ENCODE measurements at regions not wholly inside any gene's neighbourhood (a gene's known extent, or its start where the extent isn't known, plus 50 kb on each side); places are given as distances from the start of the nearest gene placed in this dataset.

GRCh38 chr6:27126815-27127537, 120.5 kb upstream of the PRSS16 start (continued):
- TF ChIP-seq ZNF749 (CRISPR knock-in tag; IDR thresholded peaks at IDR 0.05; ENCODE audit: borderline replicate concordance) (no peak), ZNF230 (CRISPR knock-in tag; IDR thresholded peaks at IDR 0.05) (no peak), HOXA5 (CRISPR knock-in tag; IDR thresholded peaks at IDR 0.05) (peak; percentile 83; the same call in 1 of the 2 replicates), ZNF605 (CRISPR knock-in tag; IDR thresholded peaks at IDR 0.05) (no peak), SIX4 (CRISPR knock-in tag; IDR thresholded peaks at IDR 0.05) (0 out of 2 replicates have a peak, but pooled peaks have one; percentile 37), THAP8 (CRISPR knock-in tag; IDR thresholded peaks at IDR 0.05; ENCODE audit: borderline replicate concordance) (no peak), HCFC1 (IDR thresholded peaks at IDR 0.05; ENCODE audit: low read depth, low read length) (no peak), ZNF616 (CRISPR knock-in tag; IDR thresholded peaks at IDR 0.05; ENCODE audit: low read depth) (no peak), SMAD3 (CRISPR knock-in tag; IDR thresholded peaks at IDR 0.05) (peak; percentile 77; the same call in 1 of the 2 replicates), ZC3H13 (CRISPR knock-in tag; IDR thresholded peaks at IDR 0.05) (no peak), CCAR2 (optimal IDR thresholded peaks at IDR 0.05; ENCODE audit: low read depth, low read length) (peak; percentile 55), ARNTL (CRISPR knock-in tag; IDR thresholded peaks at IDR 0.05) (0 out of 2 replicates have a peak, but pooled peaks have one; percentile 42), ARID4A (CRISPR knock-in tag; IDR thresholded peaks at IDR 0.05; ENCODE audit: borderline replicate concordance) (peak; percentile 46; the same call in 1 of the 2 replicates), ZFP41 (CRISPR knock-in tag; IDR thresholded peaks at IDR 0.05; ENCODE audit: borderline replicate concordance) (no peak), ZBTB39 (CRISPR knock-in tag; IDR thresholded peaks at IDR 0.05) (no peak), KDM4B (CRISPR knock-in tag; IDR thresholded peaks at IDR 0.05) (0 out of 2 replicates have a peak, but pooled peaks have one; percentile 15), POLR2AphosphoS5 (IDR thresholded peaks at IDR 0.05; ENCODE audit: low read depth, low read length) (no peak), ZNF75D (CRISPR knock-in tag; IDR thresholded peaks at IDR 0.05; ENCODE audit: borderline replicate concordance) (no peak), MEIS2 (CRISPR knock-in tag; IDR thresholded peaks at IDR 0.05) (no peak)

Measured in HepG2 (cell line).